ENCODE measurements at regions not wholly inside any gene's neighbourhood (a gene's known extent, or its start where the extent isn't known, plus 50 kb on each side); places are given as distances from the start of the nearest gene placed in this dataset.
A peak's percentile ranks its signal among the peaks of the same experiment; 100 is the strongest.

- no peak overlapping the region for H3K27ac ChIP-seq (ENCODE audit: low read depth, low read length)
- 14% methylated on average over 2 of the region's 2 CpGs; no CpG with 5 or more reads in 1 of the 2 experiments for WGBS, 2 experiments (ENCODE audit: extremely low coverage in 1 of 2, insufficient coverage in 1 of 2, insufficient read length in 1 of 2, insufficient replicate concordance in 2 of 2, low coverage in 1 of 2, low lambda C conversion rate in 2 of 2, missing lambda C conversion rate in 1 of 2)
- H3K14ac ChIP-seq (ENCODE audit: insufficient read length) = no peak overlapping the region
- H3K27me3 ChIP-seq (replicated peaks in 1 of 4; ENCODE audit: control insufficient read depth in 3 of 4, extremely low read depth in 1 of 4, insufficient read depth in 3 of 4, low read length in 3 of 4) = peaks cover 0 to 4% (median under 1%) of the 10 kb centered on the region in 4 experiments; a peak in 2 of 7 replicates
- no peaks in the 10 kb centered on the region for H3K79me2 ChIP-seq (ENCODE audit: control insufficient read depth in 1 of 2, insufficient read depth in 2 of 2, low read length in 2 of 2)
- H2AK5ac ChIP-seq (ENCODE audit: low read depth, low read length) = no peak overlapping the region
- H3K4me1 ChIP-seq (replicated peaks in 1 of 4; ENCODE audit: control insufficient read depth in 3 of 4, insufficient read depth in 4 of 4, low read length in 3 of 4) = peaks cover 0 to 6% (median 4%) of the 10 kb centered on the region in 4 experiments; a peak in 3 of 7 replicates
- H2AFZ ChIP-seq (ENCODE audit: low read length) = no peak overlapping the region
- 0 out of 2 replicates have a peak, but pooled peaks cover 2% of the 10 kb centered on the region for H3K23me2 ChIP-seq (ENCODE audit: low read depth, low read length)
- H3K9ac ChIP-seq (replicated peaks in 1 of 4; ENCODE audit: extremely low read depth in 1 of 4, low read depth in 3 of 4, low read length in 3 of 4) = no peak overlapping the region
- DNase-seq (ENCODE audit: low read depth in 1 of 2, low spot score in 2 of 2) (peak in 1 of 2 experiments; percentile 34), FAIRE-seq (peak; percentile 98)
- no peak overlapping the region for H3K4ac ChIP-seq (replicated peaks; ENCODE audit: insufficient read length, low read depth, low read length)
- POLR2A ChIA-PET (ENCODE audit: partially characterized antibody) = interaction anchor here (0.6 kb wide), 1 partner anchor 436 kb away, joined by 3 read pairs; no protein-coding TSS in a partner anchor
- no peaks in the 10 kb centered on the region for H3K9me3 ChIP-seq (ENCODE audit: insufficient read depth in 2 of 2, low read depth in 1 of 2, low read length in 1 of 2)
- H4K5ac ChIP-seq (ENCODE audit: insufficient read length, low read depth, low read length) = no peak overlapping the region
- no peaks in the 10 kb centered on the region for H4K20me1 ChIP-seq (replicated peaks in 1 of 2; ENCODE audit: control insufficient read depth in 1 of 2, insufficient read depth in 2 of 2, low read length in 2 of 2)
- no peak overlapping the region for H3K4me3 ChIP-seq (ENCODE audit: extremely low read depth in 1 of 4, insufficient read depth in 2 of 4, low read depth in 3 of 4, low read length in 4 of 4)
- CTCF ChIA-PET (ENCODE audit: partially characterized antibody) = interaction anchor here (0.6 to 2.8 kb wide), 37 partner anchors 11 to 1029 kb away, joined by 3 to 17 read pairs (median 4); no protein-coding TSS in a partner anchor
- H3K56ac ChIP-seq (replicated peaks; ENCODE audit: insufficient read length, low read depth, low read length) = no peak overlapping the region
- no peak overlapping the region for H3K23ac ChIP-seq (ENCODE audit: insufficient read length)
- no peak overlapping the region for H2BK12ac ChIP-seq (ENCODE audit: low read depth, low read length)
- H2BK15ac ChIP-seq (ENCODE audit: low read length) = no peak overlapping the region
- no peak overlapping the region for H4K91ac ChIP-seq (replicated peaks; ENCODE audit: insufficient read length, low read length)
- H3K4me2 ChIP-seq (ENCODE audit: insufficient read depth in 1 of 2, low read depth in 2 of 2, low read length in 2 of 2) = no peak overlapping the region
- H3K36me3 ChIP-seq (ENCODE audit: control insufficient read depth in 2 of 4, insufficient read depth in 4 of 4, low read length in 3 of 4) = no peaks in the 10 kb centered on the region
- H3K18ac ChIP-seq (ENCODE audit: extremely low read depth, low read length) = no peak overlapping the region
- H2BK120ac ChIP-seq (replicated peaks; ENCODE audit: low read depth, low read length) = no peak overlapping the region
- no peak overlapping the region for H2BK5ac ChIP-seq (ENCODE audit: low read depth, low read length)
- no peak overlapping the region for H4K8ac ChIP-seq (ENCODE audit: extremely low read depth, insufficient read depth, low read length)
- no peaks in the 10 kb centered on the region; the same call in 1 of the 2 replicates for H3K79me1 ChIP-seq (ENCODE audit: low read depth, low read length)
- no peak overlapping the region for H2BK20ac ChIP-seq (ENCODE audit: low read length)
- TF ChIP-seq JUN (IDR thresholded peaks at IDR 0.05; ENCODE audit: low read depth, low read length) = no peak
- no peak for TF ChIP-seq TAF1 (IDR thresholded peaks at IDR 0.05; ENCODE audit: low read depth, low read length)
- no peak for TF ChIP-seq ATF2 (IDR thresholded peaks at IDR 0.05; ENCODE audit: low read length)
- TF ChIP-seq SIN3A (conservative IDR thresholded peaks at IDR 0.05 in 1 of 2, IDR thresholded peaks at IDR 0.05 in 1 of 2; ENCODE audit: low read depth in 1 of 2, low read length in 2 of 2) = peak; percentile 26 to 76; a peak in 1 of 4 replicates
- peak; percentile 98 to 100 for TF ChIP-seq RAD21 (IDR thresholded peaks at IDR 0.05 in 1 of 2, conservative IDR thresholded peaks at IDR 0.05 in 1 of 2; ENCODE audit: low read depth in 2 of 2, low read length in 2 of 2)
- no peak for TF ChIP-seq NRF1 (IDR thresholded peaks at IDR 0.05; ENCODE audit: low read depth, low read length)
- TF ChIP-seq CTCF (IDR thresholded peaks at IDR 0.05; ENCODE audit: control extremely low read depth in 1 of 3, insufficient read depth in 1 of 3, low read depth in 1 of 3, low read length in 3 of 3) = peak in 2 of 3 experiments; percentile 81 to 91; a peak in 3 of 4 replicates
Observed at GRCh38 chr9:19922476-19923118, 133.8 kb upstream of the SLC24A2 start.

Measured in H1 (cell line).